SJSA1 (cell line): ENCODE measurements at regions not wholly inside any gene's neighbourhood (a gene's known extent, or its start where the extent isn't known, plus 50 kb on each side); places are given as distances from the start of the nearest gene placed in this dataset.

ENCODE experiments used
- DNase-seq, 2 experiments: peaks; one replicate each; pipeline ENCODE4 v3.0.0-alpha.2; 2015 to 2020; ENCODE audit warnings: low spot score in 2 of 2, low read depth in 1 of 2
- H3K27ac ChIP-seq: fragments of 250-450 bp; sonication (Bioruptor Pico); 2 replicates; pipeline ENCODE4 v1.5.1; 2020; ENCODE audit warnings: mild to moderate bottlenecking, moderate library complexity
- H3K27me3 ChIP-seq: fragments of 250-450 bp; sonication (Bioruptor Pico); replicated peaks from 2 replicates; pipeline ENCODE4 v1.5.1; 2020; ENCODE audit warnings: mild to moderate bottlenecking, moderate library complexity
- H3K36me3 ChIP-seq: fragments of 250-450 bp; sonication (Bioruptor Pico); 2 replicates; pipeline ENCODE4 v1.5.1; 2020; ENCODE audit warnings: mild to moderate bottlenecking
- H3K4me1 ChIP-seq: fragments of 250-450 bp; sonication (Bioruptor Pico); replicated peaks from 2 replicates; pipeline ENCODE4 v1.6.1; 2021; ENCODE audit warnings: mild to moderate bottlenecking
- H3K4me3 ChIP-seq: fragments of 250-450 bp; sonication (Bioruptor Pico); 2 replicates; pipeline ENCODE4 v1.5.1; 2020; ENCODE audit warnings: mild to moderate bottlenecking
- H3K9me3 ChIP-seq: fragments of 250-450 bp; sonication (Bioruptor Pico); replicated peaks from 2 replicates; pipeline ENCODE4 v1.5.1; 2020; ENCODE audit warnings: mild to moderate bottlenecking

DNA sequence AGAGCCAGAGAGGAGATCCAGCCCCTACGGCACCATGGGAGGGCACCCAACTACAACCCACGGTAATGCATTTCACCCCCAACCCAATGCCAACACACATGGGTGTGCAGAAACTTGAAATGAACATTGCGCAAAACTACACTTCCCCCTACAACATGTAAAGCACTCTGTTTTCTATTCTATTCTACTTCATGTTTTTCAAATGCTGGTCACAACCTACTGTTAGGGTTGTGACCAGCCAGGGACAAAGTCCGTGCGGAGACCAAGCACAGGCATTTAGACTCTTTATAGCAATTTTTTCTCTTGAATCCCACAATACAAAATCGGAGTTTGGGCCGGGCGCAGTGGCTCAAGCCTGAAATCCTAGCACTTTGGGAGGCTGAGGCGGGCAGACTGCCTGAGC, 90.6 kb downstream of the MRPL14 start:
- Histone ChIP-seq H3K27ac (no peak overlapping the region), H3K9me3 (no peaks in the 10 kb centered on the region), H3K36me3 (no peaks in the 10 kb centered on the region), H3K4me3 (no peak overlapping the region), H3K4me1 (peaks cover 27% of the 10 kb centered on the region), H3K27me3 (no peaks in the 10 kb centered on the region)
- no peak for DNase-seq

DNA sequence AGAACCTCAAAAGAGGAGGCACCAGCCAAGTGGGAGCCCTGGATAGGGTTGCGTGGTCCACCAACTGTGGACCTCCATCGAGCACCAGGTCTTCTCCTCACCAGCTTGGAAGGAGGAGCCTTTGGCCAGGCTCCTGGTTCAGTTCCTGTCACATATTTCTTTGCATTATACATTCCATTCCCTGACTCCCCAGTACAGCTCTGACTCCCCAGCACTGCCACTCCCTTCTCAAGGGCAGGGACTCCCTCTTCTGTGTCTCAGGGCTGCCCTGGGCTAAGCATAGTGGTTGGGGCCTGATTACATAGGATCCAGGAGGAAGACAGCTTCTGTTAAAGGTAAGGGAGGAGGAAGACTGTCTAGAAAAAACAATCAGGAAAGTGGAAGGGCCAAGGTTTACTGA, 91.1 kb downstream of the MRPL14 start:
- no peaks in the 10 kb centered on the region for H3K36me3 ChIP-seq
- H3K4me3 ChIP-seq, result no peak overlapping the region
- H3K27me3 ChIP-seq, result no peaks in the 10 kb centered on the region
- no peak for DNase-seq
- H3K4me1 ChIP-seq, result peaks cover 22% of the 10 kb centered on the region
- H3K27ac ChIP-seq, result no peak overlapping the region
- H3K9me3 ChIP-seq, result no peaks in the 10 kb centered on the region

DNA sequence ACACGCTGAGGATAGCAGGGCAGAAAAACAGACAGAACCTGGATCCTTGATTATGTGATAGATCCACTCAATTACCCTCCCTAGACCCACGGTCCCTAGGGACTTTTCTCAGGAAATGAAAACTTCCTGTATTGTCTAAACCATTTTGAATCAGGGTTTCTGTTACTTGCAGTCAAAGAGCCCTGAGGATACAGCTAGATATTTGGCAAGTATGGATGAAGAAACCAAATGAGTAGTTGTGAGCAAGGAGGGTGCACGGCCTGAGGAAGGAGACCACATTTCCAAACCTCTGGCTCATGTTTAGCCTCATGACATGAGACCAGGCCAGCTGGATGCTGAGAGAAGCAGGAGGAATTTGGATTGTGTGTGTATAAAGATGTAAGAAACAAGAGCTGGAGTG, 91.6 kb downstream of the MRPL14 start:
- DNase-seq, result no peak
- H3K27ac ChIP-seq, result no peak overlapping the region

DNA sequence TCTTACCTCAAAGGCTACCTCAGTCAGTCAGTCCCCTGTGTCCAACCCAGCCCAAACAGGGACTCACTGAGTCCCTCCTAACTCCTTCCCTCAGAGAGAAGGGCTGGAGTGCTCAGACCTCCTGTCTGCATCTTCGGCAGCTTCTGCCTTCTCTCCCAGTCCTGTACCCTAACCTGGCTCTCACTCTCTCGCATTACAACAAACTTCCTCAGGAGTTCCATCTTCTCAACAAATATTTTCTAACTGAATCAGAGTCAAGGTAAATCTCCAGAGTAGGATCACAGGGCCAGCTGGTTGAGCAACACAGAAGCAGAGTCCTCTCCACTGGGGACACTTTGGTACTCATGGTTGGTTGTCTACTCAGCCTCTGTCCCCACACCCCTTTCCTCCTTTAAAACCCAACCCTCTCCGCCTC, 92.3 kb downstream of the MRPL14 start:
- Histone ChIP-seq H3K9me3 (no peaks in the 10 kb centered on the region), H3K4me3 (no peak overlapping the region), H3K4me1 (peaks cover 12% of the 10 kb centered on the region), H3K27ac (no peak overlapping the region), H3K27me3 (no peaks in the 10 kb centered on the region), H3K36me3 (no peaks in the 10 kb centered on the region)
- DNase-seq, result no peak

More for the DNA sequence above, 91.6 kb downstream of the MRPL14 start:
- Histone ChIP-seq H3K9me3 (no peaks in the 10 kb centered on the region), H3K4me1 (peaks cover 16% of the 10 kb centered on the region), H3K27me3 (no peaks in the 10 kb centered on the region), H3K36me3 (no peaks in the 10 kb centered on the region), H3K4me3 (no peak overlapping the region)

DNA sequence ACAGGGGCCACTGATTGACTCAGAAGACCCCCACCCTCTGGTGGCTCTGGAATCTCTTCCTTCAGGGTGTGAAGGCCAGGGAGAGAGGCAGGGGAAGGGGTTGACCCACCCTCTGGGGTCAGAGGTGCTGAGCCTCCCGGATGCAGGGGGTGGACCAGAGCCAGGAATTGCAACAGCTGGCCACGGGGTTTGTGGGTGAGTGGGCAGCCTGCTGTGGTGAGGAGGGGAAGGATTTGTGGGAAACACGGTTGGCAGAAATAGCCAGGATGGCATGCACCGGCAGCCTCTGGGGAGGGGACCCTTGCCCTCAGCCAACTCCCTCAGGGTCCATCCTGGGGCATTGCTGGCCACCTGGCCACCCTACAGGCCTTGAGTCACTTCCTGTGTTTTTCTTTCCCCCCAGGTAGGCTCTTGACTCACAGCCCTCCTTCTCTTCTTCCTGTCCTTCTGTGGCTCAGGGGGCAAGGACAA, 92.8 kb downstream of the MRPL14 start:
- Histone ChIP-seq H3K4me1 (peaks cover 12% of the 10 kb centered on the region), H3K27ac (no peak overlapping the region), H3K36me3 (no peaks in the 10 kb centered on the region), H3K4me3 (no peak overlapping the region), H3K9me3 (no peaks in the 10 kb centered on the region), H3K27me3 (no peaks in the 10 kb centered on the region)
- DNase-seq, result no peak

DNA sequence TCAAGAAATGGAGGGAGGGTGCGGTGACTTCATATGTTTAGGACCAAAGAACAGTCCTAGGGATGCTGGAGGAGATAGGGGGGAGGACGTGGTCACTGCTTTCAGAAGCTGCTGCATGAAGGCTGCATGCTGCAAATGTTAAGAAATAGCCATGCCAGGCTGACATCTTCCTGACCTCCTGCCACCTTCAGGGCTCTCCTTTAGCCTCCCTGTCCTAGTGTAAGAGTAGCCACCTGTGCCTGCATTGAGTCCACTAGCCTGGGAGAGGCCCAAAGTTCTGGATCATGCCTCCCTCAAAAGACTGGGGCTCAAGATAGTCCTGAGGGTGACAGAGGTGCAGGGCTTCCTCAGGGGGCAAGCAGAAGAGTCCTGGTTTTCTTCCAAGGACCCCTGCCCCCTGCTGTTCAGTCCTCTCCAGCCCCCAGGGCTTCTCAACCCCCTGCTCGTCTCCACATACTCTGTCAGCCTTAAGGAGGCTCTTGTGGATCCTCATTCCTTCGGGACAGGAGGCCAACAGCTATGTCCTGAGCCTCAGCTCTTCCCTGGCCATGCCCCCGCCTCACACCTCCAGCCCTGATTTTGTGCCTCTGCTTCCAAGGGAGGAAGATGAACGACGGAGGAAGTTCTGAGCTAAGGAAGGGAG, 96.3 kb downstream of the MRPL14 start:
- Histone ChIP-seq H3K27me3 (no peaks in the 10 kb centered on the region), H3K36me3 (no peaks in the 10 kb centered on the region), H3K4me3 (no peak overlapping the region), H3K27ac (no peak overlapping the region), H3K4me1 (peaks cover 12% of the 10 kb centered on the region), H3K9me3 (no peaks in the 10 kb centered on the region)
- DNase-seq, result no peak

DNA sequence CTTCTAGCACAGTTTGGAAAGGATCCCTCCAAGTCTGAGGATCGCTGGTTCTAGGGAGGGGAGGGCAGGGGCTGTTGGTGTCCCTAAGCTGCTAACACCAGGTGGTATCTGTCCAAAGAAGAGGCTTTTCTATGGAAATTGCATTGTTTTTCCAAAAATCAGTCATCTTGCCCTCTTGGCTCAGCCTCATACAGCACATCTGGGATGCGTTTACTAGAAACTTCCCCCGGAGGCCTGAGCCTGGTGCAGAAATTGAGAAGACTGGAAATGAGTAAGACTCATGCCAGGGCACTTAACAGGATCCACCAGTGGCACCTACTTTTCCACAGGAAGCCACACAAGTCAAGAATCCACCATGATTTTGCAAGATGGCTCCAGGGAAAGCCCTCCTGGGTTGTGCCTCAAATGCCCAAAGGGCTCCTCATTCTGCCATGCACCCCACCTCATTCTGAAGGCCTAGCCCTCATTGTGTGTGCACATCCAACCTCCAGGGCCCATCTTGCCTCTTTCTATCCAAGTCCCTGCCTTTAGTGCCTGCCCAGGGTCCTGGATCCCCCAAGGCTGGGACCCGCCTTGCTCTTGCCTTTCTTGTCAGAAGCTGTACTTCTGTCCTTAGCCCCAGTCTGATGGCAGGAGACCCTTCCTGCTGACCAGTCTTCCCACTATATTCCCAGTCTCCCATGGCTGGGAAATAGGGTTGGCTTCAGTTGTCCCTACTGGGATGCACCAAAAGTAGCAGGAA, 97.6 kb downstream of the MRPL14 start:
- peaks cover 5% of the 10 kb centered on the region for H3K4me1 ChIP-seq
- DNase-seq, result no peak
- H3K27ac ChIP-seq, result no peak overlapping the region
- no peak overlapping the region for H3K4me3 ChIP-seq
- no peaks in the 10 kb centered on the region for H3K36me3 ChIP-seq
- no peaks in the 10 kb centered on the region for H3K9me3 ChIP-seq
- H3K27me3 ChIP-seq, result no peaks in the 10 kb centered on the region

DNA sequence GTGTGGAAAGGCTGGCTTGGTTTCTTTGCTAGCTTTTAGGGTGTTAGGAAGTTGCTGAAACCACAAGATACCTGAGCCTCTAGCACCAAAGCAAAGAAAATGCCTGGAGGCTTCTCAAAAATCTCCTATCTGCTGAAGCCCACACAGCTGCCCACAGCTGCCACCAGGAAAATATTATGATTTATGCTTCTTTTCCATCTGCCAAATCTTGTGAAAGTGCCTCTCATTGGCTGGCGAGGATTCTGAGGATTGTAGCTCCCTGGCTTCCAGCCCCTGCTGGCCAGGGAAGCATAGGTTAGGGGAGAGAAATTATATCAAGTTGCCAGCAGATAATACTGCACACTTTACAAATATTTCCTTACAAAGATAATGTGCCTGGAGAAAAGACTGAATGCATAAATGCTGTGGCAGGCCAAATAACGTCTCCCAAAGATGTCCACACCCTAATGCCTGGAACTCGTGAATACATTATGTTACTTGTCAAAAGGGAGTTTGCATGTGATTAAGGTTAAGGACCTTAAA, 98.4 kb downstream of the MRPL14 start:
- Histone ChIP-seq H3K9me3 (no peaks in the 10 kb centered on the region), H3K4me1 (0 out of 2 replicates have a peak, but pooled peaks cover 2% of the 10 kb centered on the region), H3K4me3 (no peak overlapping the region), H3K27me3 (no peaks in the 10 kb centered on the region), H3K36me3 (no peaks in the 10 kb centered on the region), H3K27ac (no peak overlapping the region)
- DNase-seq, result no peak

DNA sequence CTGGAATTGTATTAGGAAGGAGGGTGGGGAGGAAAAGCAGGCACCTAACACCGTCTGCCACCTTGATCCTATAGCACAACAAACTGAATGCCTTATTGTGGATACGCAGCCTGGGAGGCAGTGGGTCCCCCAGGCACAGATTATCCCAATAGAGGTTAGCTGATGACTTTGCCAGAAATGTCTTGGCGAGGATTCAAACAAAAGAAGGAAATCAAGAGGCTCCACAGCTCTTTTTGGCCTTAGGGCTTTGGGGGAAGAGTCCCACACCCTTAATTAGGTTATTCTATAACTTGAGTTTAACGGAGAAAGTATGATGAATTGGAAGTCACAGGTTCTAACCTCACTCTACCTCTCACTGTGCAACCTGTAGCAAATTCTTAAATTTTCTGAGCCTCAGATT, 102.0 kb downstream of the MRPL14 start:
- no peak for DNase-seq
- peaks cover 10% of the 10 kb centered on the region for H3K4me1 ChIP-seq
- no peak overlapping the region for H3K27ac ChIP-seq

DNA sequence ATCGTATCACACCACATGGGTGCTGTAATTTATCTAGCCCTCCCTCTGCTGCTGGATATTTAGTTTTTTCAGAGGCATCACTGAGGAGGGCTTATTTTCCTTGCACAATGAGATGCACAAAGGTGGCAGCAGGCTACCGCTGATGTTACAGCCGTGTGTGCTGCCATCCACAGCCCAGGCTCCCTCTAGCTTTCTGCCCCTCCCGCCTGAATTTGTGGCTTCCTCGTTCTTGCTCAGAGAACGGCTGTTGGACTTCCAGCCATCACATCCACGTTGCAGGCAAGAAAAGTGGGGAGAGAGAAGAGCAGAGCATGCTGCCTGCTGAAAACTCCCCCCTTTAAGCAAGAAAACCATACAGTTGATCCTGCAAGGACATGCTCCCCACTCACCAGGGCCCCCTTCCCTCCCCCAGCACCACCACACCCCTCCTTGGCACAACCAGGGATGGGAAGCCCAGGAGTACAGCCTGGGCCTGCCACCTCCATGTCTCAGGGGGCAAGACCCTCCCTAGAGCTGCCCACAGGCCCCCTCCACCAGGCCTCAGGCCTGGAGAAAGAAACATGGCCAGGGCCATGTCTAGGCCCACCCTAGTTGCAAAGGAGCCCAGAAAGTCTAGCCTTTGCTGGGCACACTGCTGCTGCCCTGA, 102.6 kb downstream of the MRPL14 start:
- Histone ChIP-seq H3K27ac (no peak overlapping the region), H3K27me3 (no peaks in the 10 kb centered on the region), H3K4me3 (no peak overlapping the region), H3K9me3 (no peaks in the 10 kb centered on the region; the same call in 1 of the 2 replicates), H3K4me1 (peaks cover 10% of the 10 kb centered on the region), H3K36me3 (no peaks in the 10 kb centered on the region)
- no peak for DNase-seq

More for the DNA sequence above, 102.0 kb downstream of the MRPL14 start:
- no peaks in the 10 kb centered on the region for H3K27me3 ChIP-seq
- no peaks in the 10 kb centered on the region; the same call in 1 of the 2 replicates for H3K9me3 ChIP-seq
- H3K4me3 ChIP-seq, result no peak overlapping the region
- H3K36me3 ChIP-seq, result no peaks in the 10 kb centered on the region

DNA sequence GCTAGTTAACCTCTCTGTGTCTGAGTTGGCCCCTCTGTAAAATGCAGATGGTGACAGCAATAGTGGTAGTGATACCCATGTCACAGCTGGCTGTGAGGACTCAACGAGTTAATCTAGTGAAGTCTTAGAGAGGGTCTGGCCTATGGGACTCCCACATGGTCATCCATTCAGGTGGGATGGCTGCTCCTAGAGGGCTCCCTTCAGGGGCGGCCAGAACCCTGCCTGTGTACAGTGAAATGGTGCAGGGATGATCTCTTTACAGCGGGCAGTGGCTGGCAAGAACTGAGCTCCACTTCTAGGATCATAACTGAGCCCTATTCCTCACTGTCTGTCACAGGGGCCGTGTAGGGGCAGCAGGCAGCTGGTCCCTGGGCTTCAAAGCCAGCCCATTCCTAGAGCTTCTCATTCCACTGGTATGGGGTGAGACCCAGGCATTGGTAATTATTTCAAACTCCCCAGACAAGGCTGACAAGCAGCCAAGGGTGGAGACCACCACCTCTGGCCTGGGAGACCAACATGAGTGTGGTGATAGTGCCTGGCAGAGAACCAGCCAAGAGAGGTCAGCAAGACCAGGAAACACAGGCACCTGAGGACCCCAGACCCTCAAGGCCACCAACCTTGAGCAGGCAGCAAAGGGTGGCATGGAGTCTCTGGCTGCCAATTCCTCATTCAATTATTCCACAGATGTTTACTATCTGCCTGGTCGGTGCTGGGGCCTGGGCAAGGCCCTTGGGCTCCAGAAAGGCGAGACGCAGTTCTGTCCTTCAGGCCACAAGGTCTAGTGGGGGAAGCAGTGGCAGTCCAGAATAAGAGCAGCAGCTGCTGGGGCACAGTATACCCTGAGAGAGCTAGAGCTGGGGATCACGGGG, 103.4 kb downstream of the MRPL14 start:
- H3K9me3 ChIP-seq, result no peaks in the 10 kb centered on the region; the same call in 1 of the 2 replicates
- H3K27me3 ChIP-seq, result no peaks in the 10 kb centered on the region
- no peak overlapping the region for H3K27ac ChIP-seq
- no peak for DNase-seq
- no peak overlapping the region for H3K4me3 ChIP-seq
- H3K4me1 ChIP-seq, result peaks cover 10% of the 10 kb centered on the region
- no peaks in the 10 kb centered on the region for H3K36me3 ChIP-seq

DNA sequence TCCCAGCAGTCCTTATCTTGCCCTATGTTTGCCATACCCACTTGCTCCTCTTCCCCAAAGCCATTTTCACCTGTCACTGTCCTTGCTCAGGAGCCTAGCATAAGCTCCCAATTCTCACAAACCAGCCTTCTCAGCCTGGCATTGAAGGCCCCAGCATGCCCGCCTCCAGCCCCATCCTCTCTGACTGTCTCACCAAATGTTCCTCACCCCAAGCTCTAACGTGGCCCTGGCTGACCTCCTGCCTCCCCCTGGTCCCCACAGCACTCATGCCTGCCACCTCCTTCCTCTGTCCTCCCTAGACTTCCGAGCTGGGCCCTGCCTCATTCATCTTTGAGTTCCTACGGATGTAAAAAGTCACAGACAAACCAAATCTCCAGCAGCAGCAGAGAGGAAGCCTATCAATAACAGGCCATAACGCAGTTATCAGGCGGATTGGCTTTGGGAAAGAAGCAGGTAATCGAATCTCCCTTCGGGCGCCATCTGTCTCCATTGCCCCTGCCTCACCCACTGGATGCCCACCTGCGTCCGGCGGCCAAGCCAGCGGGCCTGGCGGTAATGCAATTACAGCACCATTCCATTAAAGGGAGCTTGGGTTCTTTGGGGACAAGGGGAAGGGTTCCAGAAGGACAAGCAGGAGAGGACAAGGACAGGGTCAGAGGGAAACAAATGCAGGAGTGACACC, 104.4 kb downstream of the MRPL14 start:
- H3K4me1 ChIP-seq, result peaks cover 10% of the 10 kb centered on the region
- no peak overlapping the region for H3K4me3 ChIP-seq
- no peak overlapping the region for H3K27ac ChIP-seq
- no peaks in the 10 kb centered on the region; the same call in 1 of the 2 replicates for H3K9me3 ChIP-seq
- H3K36me3 ChIP-seq, result no peaks in the 10 kb centered on the region
- no peak for DNase-seq
- H3K27me3 ChIP-seq, result no peaks in the 10 kb centered on the region

DNA sequence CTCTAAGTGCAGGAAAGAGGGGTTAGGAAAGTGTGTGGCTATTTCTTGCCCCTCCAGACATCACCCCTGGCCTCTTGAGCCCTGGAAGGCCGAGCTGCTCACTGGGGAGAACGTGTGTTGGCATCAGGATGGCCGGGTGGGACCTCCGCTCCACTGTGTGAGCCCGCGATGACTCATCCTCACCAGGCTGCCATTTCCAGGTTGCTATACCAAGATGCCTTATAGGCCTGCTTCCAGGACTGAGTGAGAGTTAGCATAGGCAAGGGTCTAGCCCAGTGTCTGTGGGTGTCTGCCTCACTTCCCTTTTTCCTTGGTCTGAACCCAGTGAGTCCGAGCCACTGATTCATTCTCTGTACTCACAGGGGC, 105.0 kb downstream of the MRPL14 start:
- Histone ChIP-seq H3K27ac (no peak overlapping the region), H3K4me3 (no peak overlapping the region), H3K27me3 (no peaks in the 10 kb centered on the region), H3K4me1 (peaks cover 10% of the 10 kb centered on the region), H3K36me3 (no peaks in the 10 kb centered on the region), H3K9me3 (no peaks in the 10 kb centered on the region; the same call in 1 of the 2 replicates)
- DNase-seq, result no peak
